Hepatocyte (in vitro differentiated cells): ENCODE measurements at regions not wholly inside any gene's neighbourhood (a gene's known extent, or its start where the extent isn't known, plus 50 kb on each side); places are given as distances from the start of the nearest gene placed in this dataset.

Source experiments
- DNase-seq: peaks from one replicate; pipeline ENCODE4 v3.0.0-alpha.2; 2016; ENCODE audit warnings: low spot score
- H2AFZ ChIP-seq: fragments of 200-600 bp; sonication (generic); 2 replicates; pipeline ENCODE4 v1.6.0; 2016; ENCODE audit warnings: antibody characterized with exemption, mild to moderate bottlenecking
- H3K27ac ChIP-seq: fragments of 200-600 bp; sonication (generic); 2 replicates; pipeline ENCODE4 v1.5.1; 2016; ENCODE audit warnings: mild to moderate bottlenecking
- H3K27me3 ChIP-seq: fragments of 200-600 bp; sonication (generic); 2 replicates; pipeline ENCODE4 v1.6.1; 2016
- H3K36me3 ChIP-seq: fragments of 200-600 bp; sonication (generic); replicated peaks from 2 replicates; pipeline ENCODE4 v1.5.1; 2016; ENCODE audit warnings: low read depth; ENCODE audit not compliant: insufficient read depth
- H3K4me1 ChIP-seq: fragments of 200-600 bp; sonication (generic); 2 replicates; pipeline ENCODE4 v1.5.1; 2016; ENCODE audit warnings: mild to moderate bottlenecking, moderate library complexity; ENCODE audit not compliant: insufficient read depth
- H3K4me2 ChIP-seq: fragments of 200-600 bp; sonication (generic); 2 replicates; pipeline ENCODE4 v1.6.0; 2016
- H3K4me3 ChIP-seq: fragments of 200-600 bp; sonication (generic); 2 replicates; pipeline ENCODE4 v1.5.1; 2016; ENCODE audit warnings: mild to moderate bottlenecking
- H3K79me2 ChIP-seq: fragments of 200-600 bp; sonication (generic); 2 replicates; pipeline ENCODE4 v1.6.0; 2017; ENCODE audit warnings: mild to moderate bottlenecking
- H3K9me2 ChIP-seq: fragments of 200-600 bp; sonication (generic); replicated peaks from 2 replicates; pipeline ENCODE4 v1.6.0; 2017; ENCODE audit warnings: mild to moderate bottlenecking; ENCODE audit not compliant: insufficient read depth
- H3K9me3 ChIP-seq: fragments of 200-600 bp; sonication (generic); 2 replicates; pipeline ENCODE4 v1.5.1; 2016; ENCODE audit warnings: low read depth, mild to moderate bottlenecking
- H4K20me1 ChIP-seq: fragments of 200-600 bp; sonication (generic); 2 replicates; pipeline ENCODE4 v1.6.0; 2016; ENCODE audit warnings: mild to moderate bottlenecking; ENCODE audit not compliant: insufficient read depth, poor library complexity, severe bottlenecking
- CTCF ChIP-seq: fragments of 200-600 bp; sonication (generic); IDR thresholded peaks from 2 replicates; pipeline ENCODE4 v1.5.1; 2016; ENCODE audit warnings: antibody characterized with exemption, mild to moderate bottlenecking; ENCODE audit not compliant: poor library complexity
- EZH2 ChIP-seq: fragments of 200-600 bp; sonication (generic); IDR thresholded peaks from 2 replicates; pipeline ENCODE4 v1.6.1; 2016; ENCODE audit warnings: antibody characterized with exemption, mild to moderate bottlenecking, borderline replicate concordance
- EZH2phosphoT487 ChIP-seq: fragments of 200-600 bp; sonication (generic); IDR thresholded peaks from one replicate; pipeline ENCODE4 v1.6.1; 2018; ENCODE audit warnings: antibody characterized with exemption, mild to moderate bottlenecking, low read depth, moderate library complexity; ENCODE audit not compliant: unreplicated experiment, severe bottlenecking
- WGBS: methylation state at CpG from one replicate; pipeline ENCODE4 v1.1.6; 2016; ENCODE audit warnings: low lambda C conversion rate; ENCODE audit errors: missing lambda C conversion rate; 5-methylcytosine and 5-hydroxymethylcytosine counted together

GRCh38 chr22:27408068-27408467 is 393.5 kb downstream of the MN1 start:
- no peaks in the 10 kb centered on the region for H3K9me2 ChIP-seq
- TF ChIP-seq CTCF, result no peak
- DNase-seq, result no peak
- no peak overlapping the region for H3K4me2 ChIP-seq
- H3K4me3 ChIP-seq, result no peak overlapping the region
- H3K36me3 ChIP-seq, result no peaks in the 10 kb centered on the region
- no peaks in the 10 kb centered on the region for H3K79me2 ChIP-seq
- H3K9me3 ChIP-seq, result no peaks in the 10 kb centered on the region
- WGBS, result 94% methylated on average over 2 of the region's 2 CpGs
- H3K27me3 ChIP-seq, result no peaks in the 10 kb centered on the region
- no peak overlapping the region for H3K27ac ChIP-seq
- H4K20me1 ChIP-seq, result no peaks in the 10 kb centered on the region
- no peaks in the 10 kb centered on the region for H3K4me1 ChIP-seq
- no peak overlapping the region for H2AFZ ChIP-seq

- Histone ChIP-seq H3K9me3 (no peaks in the 10 kb centered on the region), H3K79me2 (no peaks in the 10 kb centered on the region), H3K4me3 (no peak overlapping the region), H4K20me1 (no peaks in the 10 kb centered on the region), H3K27me3 (no peaks in the 10 kb centered on the region), H2AFZ (no peak overlapping the region), H3K27ac (no peak overlapping the region), H3K4me1 (no peaks in the 10 kb centered on the region), H3K4me2 (no peak overlapping the region), H3K9me2 (no peaks in the 10 kb centered on the region), H3K36me3 (no peaks in the 10 kb centered on the region)
- TF ChIP-seq EZH2, result no peak
- no peak for TF ChIP-seq CTCF
- TF ChIP-seq EZH2phosphoT487, result no peak
- 87% methylated on average over 11 of the region's 11 CpGs for WGBS
- DNase-seq, result no peak
Observed at GRCh38 chr22:27409299-27409698, 392.3 kb downstream of the MN1 start.

GRCh38 chr22:27412866-27413445 is 388.6 kb downstream of the MN1 start:
- H3K9me2 ChIP-seq, result no peaks in the 10 kb centered on the region

More at GRCh38 chr22:27412866-27413445, 388.6 kb downstream of the MN1 start:
- Histone ChIP-seq H3K27me3 (peaks cover 4% of the 10 kb centered on the region), H3K36me3 (no peaks in the 10 kb centered on the region), H2AFZ (no peak overlapping the region), H3K27ac (no peak overlapping the region), H3K79me2 (no peaks in the 10 kb centered on the region), H3K4me3 (no peak overlapping the region), H3K9me3 (no peaks in the 10 kb centered on the region), H4K20me1 (no peaks in the 10 kb centered on the region), H3K4me2 (no peak overlapping the region), H3K4me1 (peaks cover 7% of the 10 kb centered on the region)
- no peak for DNase-seq
- 85% methylated on average over 7 of the region's 7 CpGs for WGBS
- TF ChIP-seq CTCF (no peak), EZH2 (no peak), EZH2phosphoT487 (no peak)
